Suprapubic skin (tissue), 4 donors: ENCODE measurements at regions not wholly inside any gene's neighbourhood (a gene's known extent, or its start where the extent isn't known, plus 50 kb on each side); places are given as distances from the start of the nearest gene placed in this dataset.

ENCODE experiments used
- DNase-seq, 2 donors: peaks; one replicate each; pipeline ENCODE4 v3.0.0-alpha.2; 2019; ENCODE audit warnings: low spot score in 2 of 2
- H3K27ac ChIP-seq: fragments of 200-600 bp; sonication (generic); one replicate; pipeline ENCODE4 v1.5.1; 2019
- H3K27me3 ChIP-seq: fragments of 200-600 bp; sonication (generic); one replicate; pipeline ENCODE4 v1.5.1; 2019
- H3K36me3 ChIP-seq: fragments of 200-600 bp; sonication (generic); one replicate; pipeline ENCODE4 v1.5.1; 2019
- H3K4me1 ChIP-seq: fragments of 200-600 bp; sonication (generic); one replicate; pipeline ENCODE4 v1.5.1; 2019
- H3K4me3 ChIP-seq: fragments of 200-600 bp; sonication (generic); one replicate; pipeline ENCODE4 v1.5.1; 2019; ENCODE audit warnings: mild to moderate bottlenecking
- H3K9me3 ChIP-seq: fragments of 200-600 bp; sonication (generic); one replicate; pipeline ENCODE4 v1.5.1; 2019
- CTCF ChIP-seq, 2 donors: fragments of 200-600 bp in 1 of 2; fragments of 450-650 bp in 1 of 2; sonication (generic) in 1 of 2; IDR thresholded peaks; one replicate each; pipeline ENCODE4 v1.5.1; 2016 to 2019; ENCODE audit warnings: antibody characterized with exemption in 2 of 2, mild to moderate bottlenecking in 1 of 2, moderate library complexity in 1 of 2
- EP300 ChIP-seq: sonication (generic); formaldehyde crosslinking; IDR thresholded peaks from one replicate; pipeline ENCODE4 v1.6.1; 2017; ENCODE audit warnings: antibody characterized with exemption
- POLR2A ChIP-seq, 2 donors: fragments of 450-650 bp; IDR thresholded peaks; one replicate each; pipeline ENCODE4 v1.6.1; 2017; ENCODE audit warnings: antibody characterized with exemption in 2 of 2, mild to moderate bottlenecking in 2 of 2, moderate library complexity in 2 of 2
- POLR2AphosphoS5 ChIP-seq, 3 donors: sonication (generic); formaldehyde crosslinking; IDR thresholded peaks; one replicate each; pipeline ENCODE4 v1.6.1; 2017; ENCODE audit warnings: antibody characterized with exemption in 3 of 3
- WGBS: methylation state at CpG from one replicate; pipeline ENCODE4 v1.1.5; 2018; 5-methylcytosine and 5-hydroxymethylcytosine counted together

- H3K27me3 ChIP-seq = no peaks in the 10 kb centered on the region
- H3K36me3 ChIP-seq = no peaks in the 10 kb centered on the region
- no peak for DNase-seq
- WGBS = 88% methylated on average over 2 of the region's 2 CpGs
- H3K9me3 ChIP-seq = no peaks in the 10 kb centered on the region
- TF ChIP-seq POLR2AphosphoS5 (IDR thresholded peaks at IDR 0.05) = no peak
- TF ChIP-seq POLR2A (IDR thresholded peaks at IDR 0.05) = no peak
- no peak for TF ChIP-seq EP300
- no peak for TF ChIP-seq CTCF (IDR thresholded peaks at IDR 0.05)
- peaks cover 9% of the 10 kb centered on the region for H3K4me1 ChIP-seq
- H3K4me3 ChIP-seq = no peak overlapping the region
- H3K27ac ChIP-seq = no peak overlapping the region
Observed at GRCh38 chr13:50114961-50115360, 99.7 kb downstream of the KCNRG start.

- Histone ChIP-seq H3K36me3 (no peaks in the 10 kb centered on the region), H3K9me3 (no peaks in the 10 kb centered on the region), H3K27ac (no peak overlapping the region), H3K4me3 (no peak overlapping the region), H3K27me3 (no peaks in the 10 kb centered on the region), H3K4me1 (peaks cover 9% of the 10 kb centered on the region)
- 96% methylated on average over 3 of the region's 3 CpGs for WGBS
- TF ChIP-seq POLR2AphosphoS5 (IDR thresholded peaks at IDR 0.05) = no peak
- no peak for TF ChIP-seq EP300
- TF ChIP-seq POLR2A (IDR thresholded peaks at IDR 0.05) = no peak
- TF ChIP-seq CTCF (IDR thresholded peaks at IDR 0.05) = no peak
- no peak for DNase-seq
Observed at GRCh38 chr13:50115695-50116094, 100.5 kb downstream of the KCNRG start.

DNA sequence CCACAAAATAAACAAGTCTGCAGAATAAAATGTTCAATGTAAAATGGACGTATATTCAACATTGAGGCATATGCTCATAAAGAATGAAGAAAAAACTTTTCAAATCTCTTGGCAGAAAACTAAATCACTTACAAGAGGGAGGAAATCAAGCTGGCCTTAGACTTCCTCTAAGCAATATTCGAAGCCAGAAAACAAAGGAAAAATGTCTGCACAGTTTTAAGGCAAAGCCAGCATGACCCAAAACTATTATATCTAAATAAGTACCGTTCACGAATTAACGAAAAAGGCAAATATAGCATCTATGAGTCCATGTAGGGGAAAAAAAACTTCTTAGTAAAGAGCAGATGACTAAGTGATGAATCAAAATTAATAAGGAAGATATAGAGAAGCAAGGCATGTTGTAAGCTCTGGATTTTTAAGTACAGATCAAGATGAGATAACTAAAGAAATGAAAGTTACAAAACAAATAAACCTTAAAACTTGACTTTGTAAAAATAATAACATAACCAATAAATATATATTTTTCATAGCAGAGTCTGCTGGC lies 101.3 kb downstream of the KCNRG start:
- no peak overlapping the region for H3K4me3 ChIP-seq
- WGBS = 74% methylated on average over 5 of the region's 5 CpGs
- H3K9me3 ChIP-seq = no peaks in the 10 kb centered on the region
- H3K4me1 ChIP-seq = peaks cover 10% of the 10 kb centered on the region
- DNase-seq = no peak
- no peak overlapping the region for H3K27ac ChIP-seq
- no peaks in the 10 kb centered on the region for H3K36me3 ChIP-seq
- no peaks in the 10 kb centered on the region for H3K27me3 ChIP-seq
- no peak for TF ChIP-seq CTCF (IDR thresholded peaks at IDR 0.05)
- no peak for TF ChIP-seq POLR2AphosphoS5 (IDR thresholded peaks at IDR 0.05)
- no peak for TF ChIP-seq POLR2A (IDR thresholded peaks at IDR 0.05)
- no peak for TF ChIP-seq EP300

DNA sequence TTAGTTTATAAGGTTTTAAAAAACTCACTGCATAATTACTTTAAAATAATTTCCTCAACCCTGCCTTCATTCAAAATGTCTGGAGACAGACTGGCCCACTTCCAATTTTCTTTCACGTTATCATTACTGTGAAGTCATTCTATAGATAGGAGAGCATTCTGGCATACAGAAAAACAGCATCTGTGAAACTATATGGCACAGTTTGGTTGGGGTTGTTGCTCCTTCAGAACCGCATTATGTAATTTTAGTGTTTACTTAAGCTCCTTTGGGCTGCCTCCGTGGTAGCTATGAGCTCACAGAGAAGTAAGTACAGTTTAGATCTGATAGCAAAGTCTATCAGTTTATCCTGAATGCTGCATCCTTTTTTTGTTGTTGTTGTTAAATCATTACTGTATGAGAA lies 104.3 kb downstream of the KCNRG start:
- no peaks in the 10 kb centered on the region for H3K36me3 ChIP-seq
- WGBS = 63% methylated on average over 3 of the region's 3 CpGs
- TF ChIP-seq POLR2AphosphoS5 (IDR thresholded peaks at IDR 0.05) (no peak), POLR2A (IDR thresholded peaks at IDR 0.05) (no peak), CTCF (IDR thresholded peaks at IDR 0.05) (no peak), EP300 (no peak)
- no peaks in the 10 kb centered on the region for H3K9me3 ChIP-seq
- H3K4me3 ChIP-seq = no peak overlapping the region
- no peak for DNase-seq
- peaks cover 29% of the 10 kb centered on the region for H3K4me1 ChIP-seq
- no peak overlapping the region for H3K27ac ChIP-seq
- H3K27me3 ChIP-seq = no peaks in the 10 kb centered on the region

DNA sequence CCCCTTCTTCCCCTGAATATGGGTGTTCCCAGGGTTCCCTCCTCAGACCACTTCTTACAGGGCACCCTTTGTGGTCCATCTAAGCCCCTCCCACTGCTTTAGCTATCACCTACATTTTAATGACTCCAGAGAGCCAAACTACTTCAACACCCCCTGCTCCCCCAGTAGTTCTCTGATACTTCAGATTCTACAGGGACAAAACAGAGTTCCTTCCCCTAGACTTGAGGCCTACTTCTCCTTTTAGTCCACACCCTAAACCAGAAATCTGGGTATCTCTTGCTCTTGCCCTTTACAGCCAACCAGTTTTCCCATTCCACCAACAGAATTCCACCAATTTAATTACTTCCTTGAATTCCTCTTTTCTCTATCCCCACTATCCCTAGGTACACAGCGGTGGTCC lies 107.2 kb downstream of the KCNRG start:
- no peak for TF ChIP-seq CTCF (IDR thresholded peaks at IDR 0.05)
- no peak for TF ChIP-seq POLR2A (IDR thresholded peaks at IDR 0.05)
- TF ChIP-seq EP300 = no peak
- TF ChIP-seq POLR2AphosphoS5 (IDR thresholded peaks at IDR 0.05) = no peak
- H3K4me3 ChIP-seq = no peak overlapping the region

More for the DNA sequence above, 107.2 kb downstream of the KCNRG start:
- no peak for DNase-seq
- Histone ChIP-seq H3K27me3 (peaks cover 2% of the 10 kb centered on the region), H3K36me3 (no peaks in the 10 kb centered on the region), H3K4me1 (peaks cover 41% of the 10 kb centered on the region), H3K27ac (no peak overlapping the region), H3K9me3 (no peaks in the 10 kb centered on the region)
- WGBS = 90% methylated on average over 1 of the region's 1 CpG
